ENCODE measurements at regions not wholly inside any gene's neighbourhood (a gene's known extent, or its start where the extent isn't known, plus 50 kb on each side); places are given as distances from the start of the nearest gene placed in this dataset.

DNA sequence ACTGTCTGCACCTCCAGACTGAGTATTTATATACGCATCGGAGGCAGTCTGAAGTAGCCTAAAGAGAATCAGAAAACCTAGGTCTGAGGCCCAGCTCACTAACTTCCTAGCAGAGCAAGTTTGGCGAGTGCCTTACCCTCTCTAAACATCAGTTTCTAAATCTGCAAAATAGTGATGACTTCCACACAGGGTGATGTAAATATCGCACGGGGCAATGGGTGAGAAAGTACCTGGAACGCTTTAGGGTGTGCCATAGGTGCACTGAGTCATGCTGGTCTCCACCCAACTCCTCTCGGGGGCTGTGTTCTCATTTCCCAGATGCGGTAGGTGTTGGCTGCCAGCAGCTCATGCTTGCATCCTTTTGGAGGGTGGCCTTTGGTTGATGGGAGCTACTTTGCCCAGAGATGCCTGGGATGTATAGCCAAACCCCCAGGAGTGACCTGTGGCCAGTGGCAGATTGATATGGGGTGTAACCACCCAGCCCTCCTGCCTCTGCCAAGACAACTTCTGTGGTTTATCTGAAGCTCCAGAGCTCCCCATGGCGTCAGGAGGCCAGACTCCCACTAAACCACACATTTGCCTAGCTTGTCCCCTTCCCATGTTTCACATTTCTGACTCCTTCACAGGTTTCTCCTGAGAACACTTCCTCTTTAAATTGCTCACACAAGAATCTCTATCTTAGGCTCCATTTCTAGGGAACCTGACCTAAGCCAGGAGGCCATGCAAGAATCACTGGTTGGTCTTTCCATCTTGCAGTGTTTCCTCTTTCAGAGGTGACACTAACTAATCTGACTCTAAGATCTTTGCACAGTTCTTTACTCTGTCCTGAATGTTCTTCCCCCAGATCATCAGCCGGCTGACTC, 62.0 kb upstream of the TUNAR start:
- H3K4me3 ChIP-seq (ENCODE audit: low read depth, low read length) = no peak overlapping the region
- H3K4me1 ChIP-seq = peaks cover 90% of the 10 kb centered on the region
- peak overlapping the region; percentile 26 for H2AFZ ChIP-seq
- no peaks in the 10 kb centered on the region for H3K36me3 ChIP-seq (ENCODE audit: control insufficient read depth, insufficient read depth, low read length)
- H3K9me3 ChIP-seq (ENCODE audit: control insufficient read depth, low read length) = no peaks in the 10 kb centered on the region
- TF ChIP-seq, protein P1, sequence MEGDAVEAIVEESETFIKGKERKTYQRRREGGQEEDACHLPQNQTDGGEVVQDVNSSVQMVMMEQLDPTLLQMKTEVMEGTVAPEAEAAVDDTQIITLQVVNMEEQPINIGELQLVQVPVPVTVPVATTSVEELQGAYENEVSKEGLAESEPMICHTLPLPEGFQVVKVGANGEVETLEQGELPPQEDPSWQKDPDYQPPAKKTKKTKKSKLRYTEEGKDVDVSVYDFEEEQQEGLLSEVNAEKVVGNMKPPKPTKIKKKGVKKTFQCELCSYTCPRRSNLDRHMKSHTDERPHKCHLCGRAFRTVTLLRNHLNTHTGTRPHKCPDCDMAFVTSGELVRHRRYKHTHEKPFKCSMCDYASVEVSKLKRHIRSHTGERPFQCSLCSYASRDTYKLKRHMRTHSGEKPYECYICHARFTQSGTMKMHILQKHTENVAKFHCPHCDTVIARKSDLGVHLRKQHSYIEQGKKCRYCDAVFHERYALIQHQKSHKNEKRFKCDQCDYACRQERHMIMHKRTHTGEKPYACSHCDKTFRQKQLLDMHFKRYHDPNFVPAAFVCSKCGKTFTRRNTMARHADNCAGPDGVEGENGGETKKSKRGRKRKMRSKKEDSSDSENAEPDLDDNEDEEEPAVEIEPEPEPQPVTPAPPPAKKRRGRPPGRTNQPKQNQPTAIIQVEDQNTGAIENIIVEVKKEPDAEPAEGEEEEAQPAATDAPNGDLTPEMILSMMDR (IDR thresholded peaks at IDR 0.05) = no peak
- H3K9ac ChIP-seq = no peak overlapping the region
- H3K4me2 ChIP-seq (ENCODE audit: low read length) = no peak overlapping the region
- no peaks in the 10 kb centered on the region for H3K27me3 ChIP-seq (ENCODE audit: control insufficient read depth, insufficient read depth, low read length)
- peak overlapping the region; percentile 77 for H3K27ac ChIP-seq
- no peaks in the 10 kb centered on the region for H3K79me2 ChIP-seq

DNA sequence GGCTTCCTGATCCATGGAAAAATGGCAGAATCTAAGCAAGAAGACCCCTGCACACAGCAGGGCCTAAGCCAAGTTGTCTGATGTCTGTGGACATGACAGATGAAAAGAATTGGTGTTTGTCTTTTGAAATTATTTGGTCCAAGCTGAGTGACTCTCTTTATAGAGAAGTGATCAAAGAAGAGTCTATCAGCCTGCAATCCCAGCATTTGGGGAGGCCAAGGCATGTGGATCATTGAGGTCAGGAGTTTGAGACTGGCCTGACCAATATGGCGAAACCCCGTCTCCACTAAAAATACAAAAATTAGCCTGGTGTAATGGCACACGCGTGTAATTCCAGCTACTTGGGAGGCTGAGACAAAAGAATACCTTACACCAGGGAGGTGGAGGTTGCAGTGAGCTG, 64.8 kb upstream of the TUNAR start:
- H3K4me2 ChIP-seq (ENCODE audit: low read length) = no peak overlapping the region
- no peaks in the 10 kb centered on the region for H3K79me2 ChIP-seq
- H3K4me3 ChIP-seq (ENCODE audit: low read depth, low read length) = no peak overlapping the region
- H3K36me3 ChIP-seq (ENCODE audit: control insufficient read depth, insufficient read depth, low read length) = no peaks in the 10 kb centered on the region
- peaks cover 91% of the 10 kb centered on the region for H3K4me1 ChIP-seq
- H2AFZ ChIP-seq = no peak overlapping the region
- TF ChIP-seq, protein P1 (IDR thresholded peaks at IDR 0.05) = no peak
- H3K27me3 ChIP-seq (ENCODE audit: control insufficient read depth, insufficient read depth, low read length) = no peaks in the 10 kb centered on the region
- no peak overlapping the region for H3K9ac ChIP-seq
- no peaks in the 10 kb centered on the region for H3K9me3 ChIP-seq (ENCODE audit: control insufficient read depth, low read length)
- H3K27ac ChIP-seq = peak overlapping the region; percentile 98

DNA sequence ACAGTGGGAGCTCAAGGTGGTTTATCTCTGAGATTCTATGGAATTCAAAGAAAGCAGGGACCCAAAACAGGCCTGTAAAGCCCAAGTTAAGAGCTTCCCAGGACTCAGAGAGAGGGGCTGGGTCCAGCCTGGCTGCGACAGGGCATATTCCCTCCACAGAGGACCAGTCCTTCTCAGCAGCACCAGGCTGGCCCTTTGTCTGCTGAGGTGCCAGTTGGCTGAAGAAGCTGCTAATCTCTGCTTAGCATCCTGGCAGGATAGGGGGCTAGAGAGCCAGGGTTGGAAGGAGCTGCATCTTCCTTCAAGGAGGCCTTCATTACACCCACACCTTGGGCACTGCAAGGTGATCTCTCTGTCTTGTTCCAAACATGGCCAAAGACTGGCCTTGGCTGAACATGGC, 68.3 kb upstream of the TUNAR start:
- Histone ChIP-seq H3K27me3 (ENCODE audit: control insufficient read depth, insufficient read depth, low read length) (no peaks in the 10 kb centered on the region), H3K27ac (peak overlapping the region; percentile 98), H3K4me3 (ENCODE audit: low read depth, low read length) (no peak overlapping the region), H3K9me3 (ENCODE audit: control insufficient read depth, low read length) (no peaks in the 10 kb centered on the region), H3K4me2 (ENCODE audit: low read length) (no peak overlapping the region), H3K9ac (no peak overlapping the region), H3K4me1 (peaks cover 61% of the 10 kb centered on the region), H2AFZ (peak overlapping the region; percentile 13), H3K36me3 (ENCODE audit: control insufficient read depth, insufficient read depth, low read length) (no peaks in the 10 kb centered on the region), H3K79me2 (no peaks in the 10 kb centered on the region)
- TF ChIP-seq, protein P1 (IDR thresholded peaks at IDR 0.05) = no peak

DNA sequence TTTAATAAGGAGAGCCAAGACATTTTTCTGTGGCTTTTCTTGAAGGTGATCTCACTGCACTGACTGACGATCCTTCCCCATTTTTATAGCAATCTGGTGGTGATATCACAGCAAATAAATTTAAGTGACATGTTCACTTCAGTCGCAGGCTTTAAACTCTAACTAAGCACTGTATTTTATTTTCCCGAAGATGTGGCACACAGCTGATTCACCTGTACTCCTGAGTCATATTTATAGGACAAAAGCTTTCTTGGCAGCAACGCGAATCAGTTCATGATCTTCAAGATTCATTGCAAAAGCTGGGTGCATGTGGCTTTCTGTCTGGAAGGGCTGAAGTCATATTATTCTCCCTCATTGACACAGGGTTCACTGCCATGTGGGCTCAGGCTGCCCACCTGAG, 79.8 kb upstream of the TUNAR start:
- H3K4me2 ChIP-seq (ENCODE audit: low read length) = no peak overlapping the region
- TF ChIP-seq, protein P1 (IDR thresholded peaks at IDR 0.05) = no peak
- H3K4me3 ChIP-seq (ENCODE audit: low read depth, low read length) = no peak overlapping the region

DNA sequence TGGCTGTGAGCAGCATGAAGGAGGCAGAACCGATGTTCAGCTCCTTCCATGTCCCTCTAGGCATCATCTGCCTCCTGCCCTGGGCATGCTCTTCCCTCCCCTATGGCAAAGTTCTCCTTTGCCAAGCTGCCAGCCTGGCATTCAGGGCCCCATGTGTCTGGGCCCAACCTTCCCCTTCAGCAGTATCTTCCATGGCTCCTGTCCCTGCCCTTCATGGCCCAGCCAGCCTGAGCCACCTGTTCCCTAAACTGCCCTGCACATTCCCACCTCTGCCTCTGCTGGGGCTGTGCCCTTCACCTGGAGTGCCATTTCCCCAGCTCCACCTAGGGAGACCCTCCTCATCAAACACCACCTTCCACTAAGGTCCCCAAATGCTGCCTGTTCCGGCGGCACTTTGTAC, 74.0 kb upstream of the TCL1A start:
- no peak overlapping the region for H3K27ac ChIP-seq
- H3K27me3 ChIP-seq (ENCODE audit: control insufficient read depth, insufficient read depth, low read length) = no peaks in the 10 kb centered on the region
- H3K36me3 ChIP-seq (ENCODE audit: control insufficient read depth, insufficient read depth, low read length) = no peaks in the 10 kb centered on the region
- H3K4me1 ChIP-seq = peaks cover 32% of the 10 kb centered on the region
- H3K79me2 ChIP-seq = no peaks in the 10 kb centered on the region
- H3K4me3 ChIP-seq (ENCODE audit: low read depth, low read length) = no peak overlapping the region
- no peak overlapping the region for H3K9ac ChIP-seq
- no peak overlapping the region for H2AFZ ChIP-seq
- H3K4me2 ChIP-seq (ENCODE audit: low read length) = no peak overlapping the region
- TF ChIP-seq, protein P1 (IDR thresholded peaks at IDR 0.05) = no peak
- no peaks in the 10 kb centered on the region for H3K9me3 ChIP-seq (ENCODE audit: control insufficient read depth, low read length)

More for the DNA sequence above, 79.8 kb upstream of the TUNAR start:
- no peak overlapping the region for H3K9ac ChIP-seq
- peak overlapping the region; percentile 84 for H3K27ac ChIP-seq
- no peaks in the 10 kb centered on the region for H3K27me3 ChIP-seq (ENCODE audit: control insufficient read depth, insufficient read depth, low read length)
- H3K4me1 ChIP-seq = peaks cover 39% of the 10 kb centered on the region
- no peaks in the 10 kb centered on the region for H3K36me3 ChIP-seq (ENCODE audit: control insufficient read depth, insufficient read depth, low read length)
- peak overlapping the region; percentile 61 for H2AFZ ChIP-seq
- no peaks in the 10 kb centered on the region for H3K9me3 ChIP-seq (ENCODE audit: control insufficient read depth, low read length)
- H3K79me2 ChIP-seq = no peaks in the 10 kb centered on the region

Data from parathyroid adenoma (tissue), 2 donors.